Left lung (tissue), 4 donors: ENCODE measurements at regions not wholly inside any gene's neighbourhood (a gene's known extent, or its start where the extent isn't known, plus 50 kb on each side); places are given as distances from the start of the nearest gene placed in this dataset.
"Not testable (repeated sequence)": the region's sequence is repeated elsewhere in the genome, so short reads cannot be mapped to it uniquely, and the experiment has no call there.

Source experiments
- ATAC-seq: fragments of 200-7000 bp; cut with Tn5 transposase; one replicate; pipeline ENCODE4 v1.9.1; 2020; ENCODE audit warnings: moderate library complexity
- DNase-seq, 4 donors: peaks; one replicate each; pipeline ENCODE4 v3.0.0-alpha.2; 2013 to 2020
- H3K27ac ChIP-seq, 2 donors: fragments of 200-600 bp; sonication (generic) in 1 of 2; one replicate each; pipeline versions ENCODE4 v1.5.0 to v1.8.0; 2020 to 2021
- H3K27me3 ChIP-seq, 2 donors: fragments of 200-600 bp; sonication (generic) in 1 of 2; one replicate each; pipeline versions ENCODE4 v1.5.0 to v1.8.0; 2020 to 2021
- H3K36me3 ChIP-seq, 2 donors: fragments of 200-600 bp; sonication (generic) in 1 of 2; one replicate each; pipeline versions ENCODE4 v1.5.0 to v1.8.0; 2020 to 2021
- H3K4me1 ChIP-seq, 2 donors: fragments of 200-600 bp; one replicate each; pipeline ENCODE4 v1.8.0; 2021
- H3K4me3 ChIP-seq, 2 donors: fragments of 200-600 bp; sonication (generic) in 1 of 2; one replicate each; pipeline versions ENCODE4 v1.5.0 to v1.8.0; 2020 to 2021; ENCODE audit warnings: mild to moderate bottlenecking in 1 of 2
- H3K9me3 ChIP-seq, 2 donors: fragments of 200-600 bp; sonication (generic) in 1 of 2; one replicate each; pipeline versions ENCODE4 v1.5.0 to v1.8.0; 2020 to 2021
- intact Hi-C, 2 donors: fragments of 100-400 bp; cut with DNase I; formaldehyde crosslinking; loops; one replicate each; pipeline versions ENCODE4 v1.11.2 to v1.14.2; 2022
- TF ChIP-seq, protein P1 (sequence below), 2 donors: fragments of 200-600 bp; sonication (generic) in 1 of 2; IDR thresholded peaks; one replicate each; pipeline versions ENCODE4 v1.5.0 to v1.8.0; 2021; ENCODE audit warnings: antibody characterized with exemption in 2 of 2
- donor health status: DM: no; HTN: yes; CAD: no.
- donor health status: DM: no; HTN: no; CAD: no.

GRCh38 chr12:62194616-62195015 is 65.6 kb upstream of the USP15 start:
- H3K27ac ChIP-seq, result no peak overlapping the region
- H3K27me3 ChIP-seq, result peaks cover 26 to 38% of the 10 kb centered on the region in 2 donors
- no peaks in the 10 kb centered on the region for H3K36me3 ChIP-seq
- TF ChIP-seq, protein P1, sequence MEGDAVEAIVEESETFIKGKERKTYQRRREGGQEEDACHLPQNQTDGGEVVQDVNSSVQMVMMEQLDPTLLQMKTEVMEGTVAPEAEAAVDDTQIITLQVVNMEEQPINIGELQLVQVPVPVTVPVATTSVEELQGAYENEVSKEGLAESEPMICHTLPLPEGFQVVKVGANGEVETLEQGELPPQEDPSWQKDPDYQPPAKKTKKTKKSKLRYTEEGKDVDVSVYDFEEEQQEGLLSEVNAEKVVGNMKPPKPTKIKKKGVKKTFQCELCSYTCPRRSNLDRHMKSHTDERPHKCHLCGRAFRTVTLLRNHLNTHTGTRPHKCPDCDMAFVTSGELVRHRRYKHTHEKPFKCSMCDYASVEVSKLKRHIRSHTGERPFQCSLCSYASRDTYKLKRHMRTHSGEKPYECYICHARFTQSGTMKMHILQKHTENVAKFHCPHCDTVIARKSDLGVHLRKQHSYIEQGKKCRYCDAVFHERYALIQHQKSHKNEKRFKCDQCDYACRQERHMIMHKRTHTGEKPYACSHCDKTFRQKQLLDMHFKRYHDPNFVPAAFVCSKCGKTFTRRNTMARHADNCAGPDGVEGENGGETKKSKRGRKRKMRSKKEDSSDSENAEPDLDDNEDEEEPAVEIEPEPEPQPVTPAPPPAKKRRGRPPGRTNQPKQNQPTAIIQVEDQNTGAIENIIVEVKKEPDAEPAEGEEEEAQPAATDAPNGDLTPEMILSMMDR (IDR thresholded peaks at IDR 0.05), result no peak
- DNase-seq, result no peak
- H3K4me3 ChIP-seq, result no peak overlapping the region
- no peak for ATAC-seq
- H3K4me1 ChIP-seq, result peaks cover 17 to 29% of the 10 kb centered on the region in 2 donors
- no peaks in the 10 kb centered on the region for H3K9me3 ChIP-seq
- intact Hi-C loops, result no loop called here

- peaks cover 13 to 23% of the 10 kb centered on the region in 2 donors for H3K27me3 ChIP-seq
- DNase-seq (no peak), ATAC-seq (no peak)
- TF ChIP-seq, protein P1 (IDR thresholded peaks at IDR 0.05), result no peak
- H3K4me1 ChIP-seq, result peaks cover 15 to 17% of the 10 kb centered on the region in 2 donors
- no peaks in the 10 kb centered on the region for H3K36me3 ChIP-seq
- no peak overlapping the region for H3K27ac ChIP-seq
- intact Hi-C loops, result no loop called here
- no peak overlapping the region for H3K4me3 ChIP-seq
- peaks cover 0 to 14% of the 10 kb centered on the region in 2 donors for H3K9me3 ChIP-seq
These were observed 64.1 kb upstream of the USP15 start for GRCh38 chr12:62196146-62196545.

DNA sequence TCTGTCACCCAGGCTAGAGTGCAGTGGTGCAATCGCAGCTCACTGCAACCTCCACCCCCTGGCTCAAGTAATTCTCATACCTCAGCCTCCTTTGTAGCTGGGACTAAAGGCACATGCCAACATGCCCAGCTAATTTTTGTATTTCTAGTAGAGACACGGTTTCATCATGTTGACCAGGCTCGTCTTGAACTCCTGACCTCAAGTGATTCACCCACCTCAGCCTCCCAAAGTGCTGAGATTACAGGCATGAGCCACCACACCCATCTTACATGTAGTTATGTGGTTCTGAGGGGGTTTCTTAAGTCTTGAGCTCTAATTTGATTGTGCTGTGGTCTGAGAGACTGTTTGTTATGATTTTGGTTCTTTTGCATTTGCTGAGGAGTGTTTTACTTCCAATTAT is 57.3 kb upstream of the USP15 start:
- H3K4me1 ChIP-seq, DNase-seq, H3K27me3 ChIP-seq, H3K27ac ChIP-seq, H3K36me3 ChIP-seq, intact Hi-C loops, H3K4me3 ChIP-seq, ATAC-seq: not testable (repeated sequence)
- H3K9me3 ChIP-seq, result peaks cover 0 to 31% of the 10 kb centered on the region in 2 donors

GRCh38 chr12:62205346-62205745 is 54.9 kb upstream of the USP15 start:
- DNase-seq (no peak), ATAC-seq (no peak)
- H3K4me3 ChIP-seq, result no peak overlapping the region
- no peaks in the 10 kb centered on the region for H3K36me3 ChIP-seq
- peaks cover 0 to 26% of the 10 kb centered on the region in 2 donors for H3K9me3 ChIP-seq
- no peaks in the 10 kb centered on the region for H3K27me3 ChIP-seq
- H3K27ac ChIP-seq, result no peak overlapping the region
- intact Hi-C loops, result no loop called here
- H3K4me1 ChIP-seq, result peaks cover 0 to under 1% of the 10 kb centered on the region in 2 donors
- TF ChIP-seq, protein P1 (IDR thresholded peaks at IDR 0.05), result no peak

DNA sequence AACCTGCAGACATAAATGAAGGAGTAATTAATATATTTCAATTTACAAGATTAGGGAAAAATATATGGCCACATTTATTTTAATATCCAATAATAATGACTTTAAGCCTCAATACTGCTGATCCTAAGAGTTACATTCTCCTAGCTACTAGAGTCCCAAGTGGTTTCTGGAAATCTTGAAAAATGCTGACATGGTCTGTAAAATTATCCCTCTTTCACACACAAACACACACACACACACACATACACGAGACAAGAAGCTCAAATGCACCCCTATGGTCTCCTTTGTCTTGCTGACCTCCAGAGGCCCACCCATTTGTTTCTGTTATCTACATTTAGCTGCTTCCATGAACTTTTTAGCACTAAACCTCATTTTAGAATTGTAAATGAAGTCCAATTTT is 53.0 kb upstream of the USP15 start:
- H3K4me3 ChIP-seq, result no peak overlapping the region
- DNase-seq, result no peak
- no peaks in the 10 kb centered on the region for H3K36me3 ChIP-seq
- intact Hi-C loops, result no loop called here
- H3K4me1 ChIP-seq, result peaks cover 0 to 19% of the 10 kb centered on the region in 2 donors
- H3K27me3 ChIP-seq, result no peaks in the 10 kb centered on the region
- H3K9me3 ChIP-seq, result peaks cover 0 to 11% of the 10 kb centered on the region in 2 donors
- no peak overlapping the region for H3K27ac ChIP-seq
- TF ChIP-seq, protein P1 (IDR thresholded peaks at IDR 0.05), result no peak
- no peak for ATAC-seq
